ENCODE measurements at regions not wholly inside any gene's neighbourhood (a gene's known extent, or its start where the extent isn't known, plus 50 kb on each side); places are given as distances from the start of the nearest gene placed in this dataset.

- no peaks in the 10 kb centered on the region for H3K79me2 ChIP-seq (ENCODE audit: control insufficient read depth, insufficient read depth, low read length)
- peak overlapping the region; percentile 25 for H3K9ac ChIP-seq (ENCODE audit: low read length)
- peak overlapping the region; percentile 71 for H3K4me2 ChIP-seq (replicated peaks; ENCODE audit: low read depth, low read length, poor library complexity, severe bottlenecking)
- H3K27me3 ChIP-seq (replicated peaks in 1 of 4; ENCODE audit: control extremely low read depth in 1 of 4, control insufficient read depth in 3 of 4, insufficient read depth in 4 of 4, low read length in 3 of 4) = peaks cover 0 to 3% (median 0%) of the 10 kb centered on the region in 4 experiments
- CTCF ChIA-PET = no interaction called here
- H3K4me1 ChIP-seq (ENCODE audit: control insufficient read depth in 2 of 2, insufficient read depth in 2 of 2, low read length in 2 of 2) = peaks cover 10 to 15% of the 10 kb centered on the region in 2 donors
- ATAC-seq (ENCODE audit: low read depth) = no peak
- TF ChIP-seq CTCF (IDR thresholded peaks at IDR 0.05) = no peak
- no peak for TF ChIP-seq EZH2 (IDR thresholded peaks at IDR 0.05; ENCODE audit: borderline replicate concordance, insufficient read depth, low read depth, low read length, poor library complexity, severe bottlenecking)
- H4K20me1 ChIP-seq (ENCODE audit: control insufficient read depth, insufficient read depth, low read length, poor library complexity, severe bottlenecking) = no peaks in the 10 kb centered on the region
- H3K4me3 ChIP-seq (ENCODE audit: control extremely low read depth in 1 of 5, extremely low read depth in 1 of 5, insufficient read depth in 1 of 5, low read depth in 2 of 5, low read length in 4 of 5) = peak overlapping the region in 4 of 5 experiments; percentile 28 to 38 (median 32)
- DNase-seq = no peak
- Mint-ChIP-seq H3K4me3 (peak overlapping the region; percentile 39), H3K27me3 (peaks cover 13% of the 10 kb centered on the region), H3K4me1 (peaks cover 12% of the 10 kb centered on the region), H3K27ac (no peak overlapping the region), H3K9me3 (ENCODE audit: insufficient read depth) (no peaks in the 10 kb centered on the region)
- no peak overlapping the region for H3K27ac ChIP-seq (ENCODE audit: low read length in 2 of 2)
- intact Hi-C loops (cut with micrococcal nuclease) = no loop called here
- WGBS (ENCODE audit: insufficient coverage) = 21% methylated on average over 38 of the region's 41 CpGs
- peak overlapping the region; percentile 60 for H2AFZ ChIP-seq (ENCODE audit: insufficient read depth, low read depth, low read length, poor library complexity, severe bottlenecking)
- H3K36me3 ChIP-seq (replicated peaks in 1 of 2; ENCODE audit: control extremely low read depth in 1 of 2, control insufficient read depth in 1 of 2, extremely low read depth in 1 of 2, insufficient read depth in 2 of 2, low read length in 1 of 2) = no peaks in the 10 kb centered on the region
- POLR2A ChIA-PET = no interaction called here
- no peaks in the 10 kb centered on the region for H3K9me3 ChIP-seq (ENCODE audit: control extremely low read depth in 1 of 3, control insufficient read depth in 2 of 3, insufficient read depth in 1 of 3, low read length in 2 of 3)
These were observed 145.5 kb upstream of the SLC24A2 start for GRCh38 chr9:19934301-19934871.

GRCh38 chr9:19931098-19931890 lies 142.5 kb upstream of the SLC24A2 start:
- Mint-ChIP-seq H3K9me3 (ENCODE audit: insufficient read depth) (no peaks in the 10 kb centered on the region), H3K4me1 (peaks cover 13% of the 10 kb centered on the region), H3K4me3 (no peak overlapping the region), H3K27ac (no peak overlapping the region), H3K27me3 (peaks cover 17% of the 10 kb centered on the region)
- H3K79me2 ChIP-seq (ENCODE audit: control insufficient read depth, insufficient read depth, low read length) = no peaks in the 10 kb centered on the region
- DNase-seq (no peak), ATAC-seq (ENCODE audit: low read depth) (no peak)
- peaks cover 10 to 16% of the 10 kb centered on the region in 2 donors for H3K4me1 ChIP-seq (ENCODE audit: control insufficient read depth in 2 of 2, insufficient read depth in 2 of 2, low read length in 2 of 2)
- no peak overlapping the region for H2AFZ ChIP-seq (ENCODE audit: insufficient read depth, low read depth, low read length, poor library complexity, severe bottlenecking)
- no peaks in the 10 kb centered on the region for H3K9me3 ChIP-seq (ENCODE audit: control extremely low read depth in 1 of 3, control insufficient read depth in 2 of 3, insufficient read depth in 1 of 3, low read length in 2 of 3)
- H3K9ac ChIP-seq (ENCODE audit: low read length) = no peak overlapping the region
- ChIA-PET CTCF (interaction anchor here (9.5 kb wide), 1 partner anchor 1011 kb away, joined by 152 read pairs; no protein-coding TSS in a partner anchor), POLR2A (no interaction called here)
- no peak overlapping the region for H3K27ac ChIP-seq (ENCODE audit: low read length in 2 of 2)
- H3K4me2 ChIP-seq (replicated peaks; ENCODE audit: low read depth, low read length, poor library complexity, severe bottlenecking) = peak overlapping the region; percentile 30
- no peak for TF ChIP-seq CTCF (IDR thresholded peaks at IDR 0.05)
- TF ChIP-seq EZH2 (IDR thresholded peaks at IDR 0.05; ENCODE audit: borderline replicate concordance, insufficient read depth, low read depth, low read length, poor library complexity, severe bottlenecking) = no peak
- H3K4me3 ChIP-seq (ENCODE audit: control extremely low read depth in 1 of 5, extremely low read depth in 1 of 5, insufficient read depth in 1 of 5, low read depth in 2 of 5, low read length in 4 of 5) = no peak overlapping the region
- no peaks in the 10 kb centered on the region for H4K20me1 ChIP-seq (ENCODE audit: control insufficient read depth, insufficient read depth, low read length, poor library complexity, severe bottlenecking)
- H3K36me3 ChIP-seq (replicated peaks in 1 of 2; ENCODE audit: control extremely low read depth in 1 of 2, control insufficient read depth in 1 of 2, extremely low read depth in 1 of 2, insufficient read depth in 2 of 2, low read length in 1 of 2) = no peaks in the 10 kb centered on the region
- intact Hi-C loops (cut with micrococcal nuclease) = no loop called here
- peaks cover 0 to 3% (median 0%) of the 10 kb centered on the region in 4 experiments for H3K27me3 ChIP-seq (replicated peaks in 1 of 4; ENCODE audit: control extremely low read depth in 1 of 4, control insufficient read depth in 3 of 4, insufficient read depth in 4 of 4, low read length in 3 of 4)

Data from B cell (primary cell).